SH-SY5Y (cell line): ENCODE measurements at regions not wholly inside any gene's neighbourhood (a gene's known extent, or its start where the extent isn't known, plus 50 kb on each side); places are given as distances from the start of the nearest gene placed in this dataset.

Experiments used
- GATA2 ChIP-seq: IDR thresholded peaks from 2 replicates; pipeline ENCODE4 v1.6.1; 2011; ENCODE audit warnings: mild to moderate bottlenecking, low read depth, low read length
- GATA3 ChIP-seq: IDR thresholded peaks from 2 replicates; pipeline ENCODE4 v1.6.1; 2011; ENCODE audit warnings: low read depth, mild to moderate bottlenecking, low read length, moderate library complexity

- no peak for TF ChIP-seq GATA2
- no peak for TF ChIP-seq GATA3
Measured at GRCh38 chr3:101167376-101167775, 153.0 kb downstream of the IMPG2 start.
